GM12878 (cell line): ENCODE measurements at regions not wholly inside any gene's neighbourhood (a gene's known extent, or its start where the extent isn't known, plus 50 kb on each side); places are given as distances from the start of the nearest gene placed in this dataset.

ENCODE experiments used
- BRCA1 ChIP-seq: IDR thresholded peaks from 2 replicates; pipeline ENCODE4 v1.6.1; 2011; ENCODE audit warnings: low read depth, low read length, improper control_type of control experiment
- CREB1 ChIP-seq: IDR thresholded peaks from 2 replicates; pipeline ENCODE4 v1.6.1; 2012; ENCODE audit warnings: low read depth, mild to moderate bottlenecking, inconsistent platforms
- CREM ChIP-seq: IDR thresholded peaks from 2 replicates; pipeline ENCODE4 v1.6.1; 2014; ENCODE audit warnings: antibody characterized with exemption, low read depth
- ELK1 ChIP-seq: IDR thresholded peaks from 2 replicates; pipeline ENCODE4 v1.6.1; 2012; ENCODE audit warnings: low read depth, low read length, improper control_type of control experiment
- FOS ChIP-seq: IDR thresholded peaks from 3 replicates; pipeline ENCODE4 v1.6.1; 2011; ENCODE audit warnings: borderline replicate concordance; ENCODE audit not compliant: insufficient read length; ENCODE audit errors: extremely low read depth
- FOXM1 ChIP-seq: IDR thresholded peaks from 2 replicates; pipeline ENCODE4 v1.6.1; 2012; ENCODE audit warnings: low read depth, mild to moderate bottlenecking, inconsistent platforms, low read length, moderate library complexity
- HDAC6 ChIP-seq: fragments of 200-600 bp; sonication (generic); IDR thresholded peaks from one replicate; pipeline ENCODE4 v1.8.0; 2017; ENCODE audit warnings: antibody characterized with exemption; ENCODE audit not compliant: unreplicated experiment
- MTA3 ChIP-seq: IDR thresholded peaks from 2 replicates; pipeline ENCODE4 v1.6.1; 2012; ENCODE audit warnings: low read length, inconsistent platforms, borderline replicate concordance
- POLR2A ChIP-seq: IDR thresholded peaks from 2 replicates; pipeline ENCODE4 v1.6.1; 2011; ENCODE audit warnings: low read depth, mild to moderate bottlenecking, low read length
- TAF1 ChIP-seq: IDR thresholded peaks from 2 replicates; pipeline ENCODE4 v1.6.1; 2011; ENCODE audit warnings: mild to moderate bottlenecking, low read depth, low read length, borderline replicate concordance
- ZNF687 ChIP-seq: fragments of 450-650 bp; IDR thresholded peaks from 2 replicates; pipeline ENCODE4 v1.6.1; 2017; ENCODE audit warnings: mild to moderate bottlenecking, moderate library complexity
- TF ChIP-seq, protein P1 (sequence below), 3 experiments: IDR thresholded peaks in 2 of 3; conservative IDR thresholded peaks in 1 of 3; 2 replicates each; pipeline ENCODE4 v1.5.1; 2011; ENCODE audit warnings: low read depth in 3 of 3, low read length in 3 of 3, mild to moderate bottlenecking in 3 of 3, control low read depth in 2 of 3, moderate library complexity in 2 of 3, inconsistent platforms in 1 of 3, mixed read lengths in 1 of 3; ENCODE audit not compliant: control insufficient read depth in 2 of 3, insufficient read depth in 1 of 3; ENCODE audit errors: extremely low read depth in 1 of 3

- TF ChIP-seq CREM (no peak), HDAC6 (no peak), TAF1 (no peak), MTA3 (no peak), CREB1 (no peak), POLR2A (no peak), BRCA1 (no peak), ELK1 (no peak), ZNF687 (no peak), FOS (no peak), FOXM1 (no peak)
- TF ChIP-seq, protein P1, sequence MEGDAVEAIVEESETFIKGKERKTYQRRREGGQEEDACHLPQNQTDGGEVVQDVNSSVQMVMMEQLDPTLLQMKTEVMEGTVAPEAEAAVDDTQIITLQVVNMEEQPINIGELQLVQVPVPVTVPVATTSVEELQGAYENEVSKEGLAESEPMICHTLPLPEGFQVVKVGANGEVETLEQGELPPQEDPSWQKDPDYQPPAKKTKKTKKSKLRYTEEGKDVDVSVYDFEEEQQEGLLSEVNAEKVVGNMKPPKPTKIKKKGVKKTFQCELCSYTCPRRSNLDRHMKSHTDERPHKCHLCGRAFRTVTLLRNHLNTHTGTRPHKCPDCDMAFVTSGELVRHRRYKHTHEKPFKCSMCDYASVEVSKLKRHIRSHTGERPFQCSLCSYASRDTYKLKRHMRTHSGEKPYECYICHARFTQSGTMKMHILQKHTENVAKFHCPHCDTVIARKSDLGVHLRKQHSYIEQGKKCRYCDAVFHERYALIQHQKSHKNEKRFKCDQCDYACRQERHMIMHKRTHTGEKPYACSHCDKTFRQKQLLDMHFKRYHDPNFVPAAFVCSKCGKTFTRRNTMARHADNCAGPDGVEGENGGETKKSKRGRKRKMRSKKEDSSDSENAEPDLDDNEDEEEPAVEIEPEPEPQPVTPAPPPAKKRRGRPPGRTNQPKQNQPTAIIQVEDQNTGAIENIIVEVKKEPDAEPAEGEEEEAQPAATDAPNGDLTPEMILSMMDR (IDR thresholded peaks at IDR 0.05 in 2 of 3, conservative IDR thresholded peaks at IDR 0.05 in 1 of 3; ENCODE audit: control insufficient read depth in 2 of 3, extremely low read depth in 1 of 3, insufficient read depth in 1 of 3, low read depth in 3 of 3, low read length in 3 of 3) = no peak
Measured at GRCh38 chr6:40692337-40692736, 105.2 kb upstream of the LRFN2 start.
